GM21737 (cell line): ENCODE measurements at regions not wholly inside any gene's neighbourhood (a gene's known extent, or its start where the extent isn't known, plus 50 kb on each side); places are given as distances from the start of the nearest gene placed in this dataset.
"Not testable (repeated sequence)": the region's sequence is repeated elsewhere in the genome, so short reads cannot be mapped to it uniquely, and the experiment has no call there.

ENCODE experiments used
- ATAC-seq: cut with Tn5 transposase; IDR thresholded peaks from one replicate; pipeline ENCODE4 v1.9.1; 2021; ENCODE audit warnings: mild to moderate bottlenecking, moderate library complexity; ENCODE audit not compliant: unreplicated experiment

DNA sequence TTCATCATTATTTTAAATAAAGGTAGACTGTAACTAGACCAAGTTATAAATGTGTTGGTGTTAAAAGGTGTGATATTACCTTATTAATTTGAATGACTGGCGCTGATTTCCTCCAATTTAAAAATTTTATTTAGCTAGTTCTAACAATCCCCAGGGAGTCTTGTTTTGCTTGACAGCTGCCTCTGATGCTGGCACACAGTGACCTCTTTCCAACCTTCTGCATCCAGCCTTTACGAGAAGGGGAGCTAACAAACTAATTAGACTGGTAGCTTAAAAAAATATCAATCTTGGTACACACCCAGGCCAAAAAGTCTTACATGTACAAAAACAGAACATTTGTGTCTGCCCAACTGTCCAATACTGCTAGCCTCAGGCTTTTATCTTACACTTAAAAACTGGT lies 51.8 kb upstream of the ENPEP start:
- no peak for ATAC-seq

DNA sequence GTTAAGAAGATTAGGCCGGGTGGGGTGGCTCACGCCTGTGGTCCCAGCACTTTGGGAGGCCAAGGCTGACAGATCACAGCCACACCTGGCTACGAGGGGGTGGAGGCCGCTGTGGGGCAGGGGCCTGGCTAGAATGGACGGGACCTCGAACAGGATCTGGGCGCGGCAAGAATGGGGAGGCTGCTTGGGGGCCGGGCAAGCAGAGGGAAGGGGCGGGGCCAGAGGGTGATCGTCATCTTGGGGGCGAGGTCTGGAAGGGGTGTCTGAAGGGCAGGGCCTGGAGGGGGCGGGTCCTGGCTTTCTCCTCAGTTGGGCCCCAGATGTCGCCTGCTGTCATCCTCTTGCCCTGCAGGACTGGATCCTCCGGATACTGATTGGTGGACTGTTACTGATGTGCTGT lies 57.3 kb upstream of the ENPEP start:
- no peak for ATAC-seq

DNA sequence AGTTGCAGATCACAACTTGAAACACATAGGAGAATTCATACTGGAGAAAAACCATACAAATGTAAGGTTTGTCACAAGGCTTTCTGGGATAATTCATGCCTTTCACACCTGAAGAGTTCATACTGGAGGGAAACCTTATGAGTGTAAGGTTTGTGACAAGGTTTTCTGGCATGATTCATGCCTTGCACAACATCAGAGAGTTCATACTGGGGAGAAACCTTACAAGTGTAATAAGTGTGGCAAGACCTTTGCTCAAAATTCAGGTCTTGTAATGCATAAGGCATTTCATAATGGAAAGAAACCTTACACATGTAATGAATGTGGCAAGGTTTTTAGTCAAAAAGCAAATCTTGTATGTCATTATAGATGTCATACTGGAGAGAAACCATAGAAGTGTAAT lies 58.8 kb upstream of the ENPEP start:
- no peak for ATAC-seq

DNA sequence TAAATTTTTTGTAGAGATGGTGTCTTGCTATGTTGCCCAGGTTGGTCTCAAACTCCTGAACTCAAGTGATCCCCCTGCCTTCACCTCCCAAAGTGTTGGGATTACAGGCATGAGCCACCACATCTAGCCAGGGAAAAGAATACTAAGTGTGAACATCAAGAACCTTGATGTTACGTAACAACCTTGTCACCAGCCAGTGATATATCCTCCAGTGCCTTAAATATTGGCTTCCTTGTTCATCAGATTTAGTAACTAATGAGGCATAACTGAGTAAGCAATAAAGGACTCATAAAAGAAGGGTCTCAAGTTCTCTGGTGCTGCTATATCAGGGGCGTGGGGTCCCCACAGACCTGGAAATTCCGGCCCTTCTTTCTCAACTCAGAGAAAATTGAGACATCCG lies 60.5 kb upstream of the ENPEP start:
- ATAC-seq = no peak

DNA sequence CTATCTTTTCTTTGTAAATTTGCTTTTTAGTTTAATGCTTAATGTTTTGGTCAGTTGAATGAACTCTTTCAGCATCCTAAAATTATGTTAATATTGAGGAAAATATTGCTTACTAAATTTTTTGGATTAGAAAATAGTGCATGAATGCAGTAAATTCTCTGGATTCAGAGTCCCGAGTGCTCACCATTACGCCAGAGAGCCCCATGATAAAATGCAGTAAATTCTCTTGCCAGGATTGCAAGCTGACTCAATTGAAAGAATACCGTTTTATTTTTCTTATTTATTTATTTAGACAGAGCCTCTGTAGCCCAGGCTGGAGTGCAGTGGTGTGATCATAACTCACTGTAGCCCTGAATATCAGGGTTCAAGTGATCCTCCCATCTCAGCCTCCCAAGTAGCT lies 60.9 kb upstream of the ENPEP start:
- no peak for ATAC-seq

DNA sequence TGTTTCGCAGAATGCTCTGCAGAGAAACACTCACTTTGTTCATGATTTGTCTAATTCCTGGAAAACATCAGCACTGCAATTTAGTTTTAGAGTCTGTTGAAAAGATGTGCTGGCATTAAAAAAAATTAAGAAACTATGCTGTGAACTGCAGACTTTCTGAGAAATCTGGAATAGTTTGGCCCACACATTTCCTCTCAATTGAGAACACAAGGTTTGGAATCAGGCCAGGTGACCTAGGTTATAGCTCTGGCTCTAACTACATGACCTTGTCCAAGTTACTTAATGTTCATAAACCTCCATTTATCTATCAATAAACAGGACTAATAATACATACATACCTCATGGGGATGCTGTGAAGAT lies 61.4 kb upstream of the ENPEP start:
- no peak for ATAC-seq

DNA sequence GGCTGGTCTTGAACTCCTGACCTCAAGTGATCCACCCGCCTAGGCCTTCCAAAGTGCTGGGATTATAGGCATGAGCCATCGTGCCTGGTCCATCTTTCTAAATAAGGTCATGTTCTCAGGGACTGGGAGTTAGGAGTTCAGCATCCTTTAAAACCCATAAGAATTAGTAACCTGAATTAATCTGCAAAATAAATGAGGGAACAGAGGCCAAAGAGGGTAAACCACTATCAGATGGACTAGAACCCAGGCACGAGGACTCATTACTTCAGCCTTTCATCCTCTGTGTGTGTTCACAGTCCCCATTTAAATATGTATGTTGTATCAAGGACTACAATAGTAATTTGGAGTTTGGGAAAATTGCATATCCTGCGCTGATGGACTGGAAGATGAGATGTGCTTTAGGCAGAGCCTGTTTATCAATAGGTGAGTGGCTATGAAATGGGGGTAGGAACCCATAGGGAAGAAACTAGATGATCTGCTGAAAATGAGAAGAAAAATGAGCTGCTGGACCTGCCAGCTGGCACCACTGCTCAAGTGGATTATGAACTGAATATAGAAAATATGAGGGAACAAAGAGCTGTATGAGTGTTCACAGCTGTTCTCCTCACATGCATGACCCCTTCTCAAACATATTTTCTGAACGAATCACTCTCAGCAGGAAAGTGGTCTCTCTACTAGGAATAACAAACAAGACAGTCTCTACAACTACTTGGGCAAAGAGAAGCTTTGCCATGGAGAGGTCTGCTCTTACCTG lies 62.0 kb upstream of the ENPEP start:
- ATAC-seq = not testable (repeated sequence)

DNA sequence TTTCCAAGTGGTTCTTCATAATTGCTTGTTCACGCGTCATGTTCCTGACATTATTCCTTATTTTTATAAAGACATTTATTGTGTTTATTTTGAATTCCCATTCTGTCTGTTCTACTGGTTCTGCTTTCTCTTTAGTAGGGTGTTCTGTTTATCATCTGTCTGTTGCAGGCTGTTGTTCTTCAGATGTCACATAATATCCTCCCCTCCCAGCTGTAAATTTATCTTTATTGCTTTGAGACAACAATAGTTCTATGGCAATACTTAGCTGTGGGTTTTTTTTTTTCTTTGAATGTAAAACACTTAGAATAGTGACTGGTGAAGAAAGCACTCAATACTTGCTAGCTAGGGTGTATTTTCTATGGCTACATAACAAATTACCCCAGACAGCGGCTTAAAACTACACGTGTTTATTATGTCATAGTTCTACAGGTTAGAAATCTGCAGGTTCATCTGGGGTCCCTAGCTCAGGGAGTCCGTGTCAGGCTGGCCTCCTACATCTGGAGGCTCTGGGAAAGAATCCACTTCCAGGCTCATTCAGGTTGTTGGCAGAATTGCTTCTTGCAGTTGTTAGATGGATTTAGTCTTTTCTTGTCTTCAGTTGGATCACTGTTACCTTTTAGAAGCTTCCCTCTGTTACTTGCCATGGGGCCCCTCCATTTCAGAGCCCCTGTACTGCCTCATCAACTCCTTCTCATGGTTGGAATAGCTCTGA lies 63.4 kb upstream of the ENPEP start:
- ATAC-seq = no peak

DNA sequence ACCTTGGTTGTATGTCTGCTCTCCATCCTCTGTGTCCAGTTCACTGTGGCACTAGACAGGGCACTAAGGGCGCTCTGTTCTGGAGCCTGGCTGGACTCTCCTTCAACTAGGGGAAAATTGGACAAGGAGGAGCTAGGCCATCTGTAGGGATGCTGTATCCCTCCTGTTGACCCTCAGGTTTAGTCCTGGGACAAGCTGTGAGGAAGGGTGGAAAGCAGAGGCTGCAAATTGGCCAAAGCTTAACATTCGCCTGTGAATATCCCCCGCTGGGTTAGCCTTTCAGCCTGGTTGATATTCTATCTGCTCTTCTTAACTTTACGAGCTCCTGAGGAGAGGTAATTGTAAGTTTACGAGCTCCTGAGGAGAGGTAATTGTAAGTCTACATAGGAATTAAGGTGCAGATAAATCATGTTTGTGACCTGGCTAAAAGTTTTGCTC lies 64.4 kb upstream of the ENPEP start:
- no peak for ATAC-seq

DNA sequence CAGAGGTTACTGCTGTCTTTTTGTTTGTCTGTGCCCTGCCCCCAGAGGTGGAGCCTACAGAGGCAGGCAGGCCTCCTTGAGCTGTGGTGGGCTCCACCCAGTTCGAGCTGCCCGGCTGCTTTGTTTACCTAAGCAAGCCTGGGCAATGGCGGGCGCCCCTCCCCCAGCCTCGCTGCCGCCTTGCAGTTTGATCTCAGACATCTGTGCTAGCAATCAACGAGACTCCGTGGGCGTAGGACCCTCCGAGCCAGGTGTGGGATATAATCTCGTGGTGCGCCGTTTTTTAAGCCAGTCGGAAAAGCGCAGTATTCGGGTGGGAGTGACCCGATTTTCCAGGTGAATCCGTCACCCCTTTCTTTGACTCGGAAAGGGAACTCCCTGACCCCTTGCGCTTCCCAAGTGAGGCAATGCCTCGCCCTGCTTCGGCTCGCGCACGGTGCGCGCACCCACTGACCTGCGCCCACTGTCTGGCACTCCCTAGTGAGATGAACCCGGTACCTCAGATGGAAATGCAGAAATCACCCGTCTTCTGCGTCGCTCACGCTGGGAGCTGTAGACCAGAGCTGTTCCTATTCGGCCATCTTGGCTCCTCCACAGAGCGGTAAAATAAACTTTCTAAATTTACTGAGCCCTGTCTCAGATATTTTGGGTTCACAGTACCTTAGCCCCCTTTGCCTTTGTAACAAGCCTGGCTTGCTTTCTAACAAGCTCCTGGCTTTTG lies 64.9 kb upstream of the ENPEP start:
- ATAC-seq = not testable (repeated sequence)

DNA sequence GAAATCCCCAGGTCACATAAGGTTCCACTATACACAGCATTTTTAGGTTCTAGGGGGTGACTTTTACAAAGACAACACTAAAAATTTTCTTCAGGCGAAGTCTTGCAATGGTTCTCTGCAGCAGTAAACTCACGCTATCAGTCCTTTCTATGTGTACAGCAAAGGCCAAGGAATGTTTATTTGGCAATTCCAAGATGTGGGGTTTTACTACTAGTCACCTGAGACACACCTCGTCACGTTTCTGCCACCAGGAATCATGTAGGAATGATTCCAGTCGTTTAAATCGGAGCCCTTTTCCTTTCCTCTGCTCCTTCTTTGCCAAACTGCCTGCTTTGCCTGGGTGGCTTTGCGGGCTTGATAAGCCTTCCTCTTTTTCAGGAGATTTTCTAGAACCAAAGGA lies 75.9 kb upstream of the ENPEP start:
- ATAC-seq = no peak

DNA sequence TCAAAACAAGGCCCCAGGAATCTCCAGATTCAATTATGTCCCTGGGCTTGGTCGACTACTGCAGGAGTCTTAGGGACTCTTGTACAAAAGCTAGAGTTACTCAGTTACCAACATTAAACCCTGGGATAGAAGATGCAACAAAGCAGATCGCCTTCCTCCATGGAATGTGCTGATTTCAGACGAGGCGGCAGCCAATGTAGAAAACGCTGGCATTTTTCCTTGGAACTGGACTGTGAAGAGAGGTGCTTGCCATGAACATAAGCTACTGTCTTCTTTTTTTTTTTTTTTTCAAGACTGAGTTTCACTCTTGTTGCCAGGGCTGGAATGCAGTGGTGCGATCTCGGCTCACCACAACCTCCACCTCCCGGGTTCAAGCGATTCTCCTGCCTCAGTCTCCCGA lies 76.9 kb upstream of the ENPEP start:
- ATAC-seq = not testable (repeated sequence)

DNA sequence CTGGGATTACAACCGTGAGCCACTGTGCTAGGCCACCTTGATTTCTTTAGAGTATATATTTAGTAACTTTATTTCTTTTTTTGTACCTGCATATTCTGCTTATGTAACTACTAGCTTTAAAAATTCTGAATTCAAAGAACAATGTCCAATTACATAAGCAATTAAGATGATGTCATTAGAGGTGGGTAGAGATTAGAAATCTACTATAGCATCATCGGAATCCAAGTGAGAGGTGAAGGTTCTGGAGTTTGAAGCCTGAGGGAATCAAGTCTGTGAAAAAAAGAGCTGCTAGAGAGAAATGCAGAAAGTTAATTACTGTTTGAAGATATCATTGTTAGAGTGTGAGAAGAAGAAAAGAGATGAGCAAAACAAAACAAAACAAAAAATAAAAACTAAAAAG lies 79.0 kb upstream of the ENPEP start:
- no peak for ATAC-seq

DNA sequence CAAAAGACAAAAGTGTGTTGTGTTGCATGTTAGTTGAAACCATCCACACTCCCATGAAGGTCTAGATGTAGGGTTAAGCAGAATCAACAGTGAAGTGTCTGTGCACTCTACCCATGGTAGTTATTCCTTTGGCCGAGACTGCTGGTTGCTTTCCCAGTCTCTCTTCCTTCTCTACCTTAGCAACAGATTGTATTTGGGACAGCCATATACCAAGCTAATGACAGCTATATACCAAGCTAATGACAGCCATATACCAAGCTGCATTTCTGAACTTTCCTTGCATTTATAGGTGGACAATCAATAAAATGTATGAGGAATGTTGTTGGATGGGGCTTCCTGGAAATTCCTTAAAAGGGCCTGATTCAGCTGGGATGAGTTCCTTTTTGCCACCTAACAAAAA lies 80.5 kb upstream of the ENPEP start:
- ATAC-seq = no peak

DNA sequence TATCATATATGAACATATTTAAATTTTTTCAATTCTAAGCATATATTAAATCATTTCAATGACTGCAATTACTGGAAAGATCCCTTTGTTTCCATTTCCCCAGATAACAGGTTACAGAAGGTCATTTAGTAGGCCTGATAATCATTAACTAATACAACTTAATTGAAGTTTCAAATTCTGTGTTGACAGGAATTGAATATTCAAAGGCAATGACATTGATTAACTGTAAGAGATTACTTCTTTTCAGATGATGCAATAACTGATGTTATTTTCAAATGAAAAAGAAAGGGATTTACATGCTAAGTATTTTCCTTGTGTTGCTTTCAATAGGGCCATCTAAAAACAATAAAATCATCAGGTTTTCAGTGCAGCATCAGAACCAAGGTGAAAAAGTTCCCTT lies 81.1 kb upstream of the ENPEP start:
- no peak for ATAC-seq

DNA sequence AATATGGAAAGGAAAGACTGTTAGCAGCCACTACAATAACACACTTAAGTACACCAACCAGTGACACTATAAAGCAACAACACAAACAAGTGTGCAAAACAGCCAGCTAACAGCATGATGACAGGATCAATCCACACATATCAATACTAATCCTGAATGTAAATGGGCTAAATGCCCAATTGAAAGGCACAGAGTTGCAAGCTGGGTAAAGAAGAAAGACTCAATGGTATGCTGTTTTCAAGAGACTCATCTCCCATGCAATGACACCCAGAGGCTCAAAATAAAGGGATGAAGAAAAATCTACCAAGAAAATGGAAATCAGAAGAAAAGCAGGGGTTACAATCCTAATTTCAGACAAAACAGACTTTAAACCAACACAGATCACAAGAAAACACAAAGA lies 94.2 kb upstream of the ENPEP start:
- ATAC-seq = no peak

DNA sequence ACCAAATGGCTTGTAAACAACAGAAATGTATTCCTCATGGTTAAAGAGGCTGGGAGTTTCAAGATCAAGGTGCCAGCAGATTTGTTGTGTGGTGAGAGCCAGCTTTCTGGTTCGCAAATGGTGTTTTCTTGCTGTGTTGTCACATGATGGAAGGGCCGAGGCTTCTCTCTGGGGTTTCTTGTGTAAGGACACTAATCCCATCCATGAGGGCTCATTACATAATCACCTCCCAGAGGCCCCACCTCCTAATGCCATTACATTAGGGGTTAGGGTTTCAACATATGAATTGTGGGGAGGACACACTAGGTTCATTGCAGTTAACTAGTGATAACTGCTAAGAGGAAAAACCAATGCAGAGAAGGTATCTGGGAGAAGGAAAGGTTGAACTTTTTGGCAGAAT lies 103.5 kb upstream of the ENPEP start:
- ATAC-seq = no peak

DNA sequence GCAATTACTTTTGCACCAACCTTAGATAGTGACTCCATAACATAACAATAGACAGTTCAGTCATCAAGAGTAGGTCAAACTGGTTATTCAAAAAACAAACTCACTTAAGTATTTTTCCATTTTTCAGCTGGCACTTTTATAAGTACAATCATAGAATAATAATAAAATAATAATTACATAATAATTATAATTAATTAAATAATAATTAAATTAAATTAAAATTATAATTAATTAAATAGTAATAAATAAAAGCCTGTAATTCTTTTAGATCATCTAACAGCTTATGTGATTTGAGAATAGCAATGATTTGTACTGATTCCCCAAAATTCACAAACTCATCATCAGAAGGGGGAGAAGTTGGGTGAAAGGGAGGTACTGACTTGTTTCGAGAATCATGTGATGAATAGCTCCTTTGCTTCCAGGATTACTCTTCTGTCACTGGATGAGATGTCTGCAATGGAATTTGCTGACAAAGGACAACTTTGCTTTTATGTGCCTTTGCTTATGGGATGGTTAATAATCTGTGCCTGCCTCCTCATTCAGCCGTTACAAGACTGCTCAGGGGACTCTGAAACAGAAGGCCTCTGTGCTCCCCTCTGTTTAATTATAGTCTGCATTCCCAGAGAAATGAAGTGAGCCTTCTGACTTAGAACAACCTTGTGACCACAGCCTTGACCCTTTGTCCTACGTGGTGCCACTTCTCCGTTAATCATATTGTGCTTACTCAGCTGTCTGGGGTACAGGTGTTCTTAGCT lies 104.8 kb upstream of the ENPEP start:
- no peak for ATAC-seq

DNA sequence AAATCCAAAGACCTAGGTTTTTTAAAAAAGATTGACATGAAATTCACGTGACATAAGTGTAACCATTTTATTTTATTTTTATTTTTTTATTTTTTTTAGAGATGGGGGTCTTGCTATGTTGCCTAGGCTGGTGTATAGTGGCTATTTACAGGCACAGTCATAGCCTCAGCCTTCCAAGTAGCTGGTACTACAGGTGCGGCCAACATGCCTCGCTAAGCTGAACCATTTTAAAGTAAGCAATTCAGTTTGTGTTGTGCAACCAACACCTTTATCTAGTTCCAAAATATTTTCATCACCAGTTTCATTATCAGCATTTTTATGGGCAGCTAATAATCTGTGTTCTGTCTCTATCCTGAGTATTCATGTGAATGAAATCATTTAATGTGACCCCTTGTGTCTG lies 107.5 kb upstream of the ENPEP start:
- no peak for ATAC-seq

DNA sequence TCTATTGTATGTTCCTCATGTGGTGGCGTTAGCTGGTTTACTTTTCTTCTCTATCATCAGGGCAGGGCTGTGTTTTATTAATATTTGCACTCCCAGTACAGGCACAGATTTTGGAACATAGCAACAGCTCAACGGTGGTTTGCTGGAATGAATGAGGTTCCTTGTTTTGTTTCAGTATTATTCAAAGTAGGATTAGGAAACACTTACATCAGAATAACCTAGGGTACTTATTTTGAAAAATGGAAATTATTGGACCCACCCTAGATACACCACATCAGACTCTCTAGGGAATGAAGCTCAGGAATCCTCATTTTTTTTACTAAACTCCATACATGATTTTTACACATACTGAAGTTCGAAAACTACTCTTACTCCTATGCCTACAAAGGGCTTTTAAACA lies 108.8 kb upstream of the ENPEP start:
- ATAC-seq = no peak

DNA sequence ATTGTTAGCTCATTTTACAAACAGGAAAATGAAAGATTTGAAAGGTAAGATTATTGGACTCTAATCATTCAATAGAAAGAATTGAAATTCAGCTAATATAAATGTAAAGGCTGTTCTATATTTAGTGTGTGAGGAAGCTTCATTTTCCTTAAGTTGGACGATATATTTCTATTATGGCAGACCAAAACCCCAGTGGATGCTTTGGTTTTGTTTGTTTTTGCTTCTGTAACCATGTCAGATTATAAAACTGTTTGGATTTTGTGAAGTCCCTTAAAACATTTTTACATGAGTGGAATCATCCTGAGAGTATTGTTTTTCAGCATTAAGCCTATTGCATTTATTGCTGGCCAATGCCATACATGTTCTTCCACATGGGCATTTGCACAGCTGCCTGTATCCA lies 110.2 kb upstream of the ENPEP start:
- no peak for ATAC-seq
